ENCODE measurements at regions not wholly inside any gene's neighbourhood (a gene's known extent, or its start where the extent isn't known, plus 50 kb on each side); places are given as distances from the start of the nearest gene placed in this dataset.

DNA sequence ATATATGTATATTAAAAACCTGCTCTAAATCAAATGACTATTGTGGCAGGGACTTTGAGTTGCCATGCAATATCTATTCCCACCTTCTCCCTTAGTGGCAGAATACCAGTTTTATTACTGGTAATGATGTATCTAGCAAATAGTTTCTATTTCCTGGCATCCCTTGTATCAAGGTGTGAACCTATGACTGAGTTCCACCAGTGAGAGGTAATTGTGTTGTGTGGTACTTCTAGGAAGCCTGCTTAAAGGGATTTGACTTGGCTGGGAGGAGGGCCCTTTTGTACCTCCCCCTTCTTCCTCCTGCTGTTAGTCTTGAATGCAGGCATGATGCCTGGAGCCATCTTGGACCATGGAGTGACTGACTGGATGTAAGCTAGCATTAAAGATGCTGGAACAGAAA is 65.4 kb upstream of the DYNLT3 start:
- no TSS peak for BruUV-seq (replicated peaks)
- no peak for FAIRE-seq

More for the DNA sequence above, 65.4 kb upstream of the DYNLT3 start:
- Histone ChIP-seq H3K4me1 (ENCODE audit: control insufficient read depth, insufficient read depth, low read length) (no peaks in the 10 kb centered on the region), H2AFZ (ENCODE audit: control insufficient read depth, low read depth, low read length) (no peak overlapping the region), H3K79me2 (ENCODE audit: control insufficient read depth, insufficient read depth, low read length) (no peaks in the 10 kb centered on the region), H3K36me3 (ENCODE audit: control insufficient read depth in 2 of 2, insufficient read depth in 2 of 2, low read length in 1 of 2) (no peaks in the 10 kb centered on the region), H3K9me3 (replicated peaks; ENCODE audit: control insufficient read depth, insufficient read depth, low read length) (no peaks in the 10 kb centered on the region), H3K4me3 (no peak overlapping the region), H3K27me3 (replicated peaks in 1 of 2; ENCODE audit: control insufficient read depth in 2 of 2, insufficient read depth in 2 of 2, low read length in 1 of 2) (no peaks in the 10 kb centered on the region), H3K9ac (ENCODE audit: control insufficient read depth, insufficient read depth, low read length) (no peak overlapping the region), H4K20me1 (ENCODE audit: control insufficient read depth, insufficient read depth) (no peaks in the 10 kb centered on the region), H3K4me2 (ENCODE audit: control insufficient read depth, insufficient read depth) (no peak overlapping the region), H3K27ac (ENCODE audit: control insufficient read depth, insufficient read depth) (no peak overlapping the region)
- intact Hi-C loops (cut with micrococcal nuclease; ENCODE audit: unreplicated experiment) (no loop called here), in situ Hi-C loops (cut with MboI) (no loop called here)
- TF ChIP-seq, protein P1, sequence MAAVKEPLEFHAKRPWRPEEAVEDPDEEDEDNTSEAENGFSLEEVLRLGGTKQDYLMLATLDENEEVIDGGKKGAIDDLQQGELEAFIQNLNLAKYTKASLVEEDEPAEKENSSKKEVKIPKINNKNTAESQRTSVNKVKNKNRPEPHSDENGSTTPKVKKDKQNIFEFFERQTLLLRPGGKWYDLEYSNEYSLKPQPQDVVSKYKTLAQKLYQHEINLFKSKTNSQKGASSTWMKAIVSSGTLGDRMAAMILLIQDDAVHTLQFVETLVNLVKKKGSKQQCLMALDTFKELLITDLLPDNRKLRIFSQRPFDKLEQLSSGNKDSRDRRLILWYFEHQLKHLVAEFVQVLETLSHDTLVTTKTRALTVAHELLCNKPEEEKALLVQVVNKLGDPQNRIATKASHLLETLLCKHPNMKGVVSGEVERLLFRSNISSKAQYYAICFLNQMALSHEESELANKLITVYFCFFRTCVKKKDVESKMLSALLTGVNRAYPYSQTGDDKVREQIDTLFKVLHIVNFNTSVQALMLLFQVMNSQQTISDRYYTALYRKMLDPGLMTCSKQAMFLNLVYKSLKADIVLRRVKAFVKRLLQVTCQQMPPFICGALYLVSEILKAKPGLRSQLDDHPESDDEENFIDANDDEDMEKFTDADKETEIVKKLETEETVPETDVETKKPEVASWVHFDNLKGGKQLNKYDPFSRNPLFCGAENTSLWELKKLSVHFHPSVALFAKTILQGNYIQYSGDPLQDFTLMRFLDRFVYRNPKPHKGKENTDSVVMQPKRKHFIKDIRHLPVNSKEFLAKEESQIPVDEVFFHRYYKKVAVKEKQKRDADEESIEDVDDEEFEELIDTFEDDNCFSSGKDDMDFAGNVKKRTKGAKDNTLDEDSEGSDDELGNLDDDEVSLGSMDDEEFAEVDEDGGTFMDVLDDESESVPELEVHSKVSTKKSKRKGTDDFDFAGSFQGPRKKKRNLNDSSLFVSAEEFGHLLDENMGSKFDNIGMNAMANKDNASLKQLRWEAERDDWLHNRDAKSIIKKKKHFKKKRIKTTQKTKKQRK (IDR thresholded peaks at IDR 0.05; ENCODE audit: low read depth, low read length) = no peak
- TF ChIP-seq POLR2AphosphoS5 (IDR thresholded peaks at IDR 0.05; ENCODE audit: low read length) = no peak
- TF ChIP-seq, protein P2, sequence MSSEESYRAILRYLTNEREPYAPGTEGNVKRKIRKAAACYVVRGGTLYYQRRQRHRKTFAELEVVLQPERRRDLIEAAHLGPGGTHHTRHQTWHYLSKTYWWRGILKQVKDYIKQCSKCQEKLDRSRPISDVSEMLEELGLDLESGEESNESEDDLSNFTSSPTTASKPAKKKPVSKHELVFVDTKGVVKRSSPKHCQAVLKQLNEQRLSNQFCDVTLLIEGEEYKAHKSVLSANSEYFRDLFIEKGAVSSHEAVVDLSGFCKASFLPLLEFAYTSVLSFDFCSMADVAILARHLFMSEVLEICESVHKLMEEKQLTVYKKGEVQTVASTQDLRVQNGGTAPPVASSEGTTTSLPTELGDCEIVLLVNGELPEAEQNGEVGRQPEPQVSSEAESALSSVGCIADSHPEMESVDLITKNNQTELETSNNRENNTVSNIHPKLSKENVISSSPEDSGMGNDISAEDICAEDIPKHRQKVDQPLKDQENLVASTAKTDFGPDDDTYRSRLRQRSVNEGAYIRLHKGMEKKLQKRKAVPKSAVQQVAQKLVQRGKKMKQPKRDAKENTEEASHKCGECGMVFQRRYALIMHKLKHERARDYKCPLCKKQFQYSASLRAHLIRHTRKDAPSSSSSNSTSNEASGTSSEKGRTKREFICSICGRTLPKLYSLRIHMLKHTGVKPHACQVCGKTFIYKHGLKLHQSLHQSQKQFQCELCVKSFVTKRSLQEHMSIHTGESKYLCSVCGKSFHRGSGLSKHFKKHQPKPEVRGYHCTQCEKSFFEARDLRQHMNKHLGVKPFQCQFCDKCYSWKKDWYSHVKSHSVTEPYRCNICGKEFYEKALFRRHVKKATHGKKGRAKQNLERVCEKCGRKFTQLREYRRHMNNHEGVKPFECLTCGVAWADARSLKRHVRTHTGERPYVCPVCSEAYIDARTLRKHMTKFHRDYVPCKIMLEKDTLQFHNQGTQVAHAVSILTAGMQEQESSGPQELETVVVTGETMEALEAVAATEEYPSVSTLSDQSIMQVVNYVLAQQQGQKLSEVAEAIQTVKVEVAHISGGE (CRISPR knock-in tag; IDR thresholded peaks at IDR 0.05) = no peak
- TF ChIP-seq TCF7 (IDR thresholded peaks at IDR 0.05; ENCODE audit: borderline replicate concordance) = no peak
- TF ChIP-seq JUNB (IDR thresholded peaks at IDR 0.05) = no peak
- TF ChIP-seq ETV6 (conservative IDR thresholded peaks at IDR 0.05 in 1 of 2, IDR thresholded peaks at IDR 0.05 in 1 of 2; ENCODE audit: borderline replicate concordance in 1 of 2, low read depth in 1 of 2) = no peak
- TF ChIP-seq, protein P3, sequence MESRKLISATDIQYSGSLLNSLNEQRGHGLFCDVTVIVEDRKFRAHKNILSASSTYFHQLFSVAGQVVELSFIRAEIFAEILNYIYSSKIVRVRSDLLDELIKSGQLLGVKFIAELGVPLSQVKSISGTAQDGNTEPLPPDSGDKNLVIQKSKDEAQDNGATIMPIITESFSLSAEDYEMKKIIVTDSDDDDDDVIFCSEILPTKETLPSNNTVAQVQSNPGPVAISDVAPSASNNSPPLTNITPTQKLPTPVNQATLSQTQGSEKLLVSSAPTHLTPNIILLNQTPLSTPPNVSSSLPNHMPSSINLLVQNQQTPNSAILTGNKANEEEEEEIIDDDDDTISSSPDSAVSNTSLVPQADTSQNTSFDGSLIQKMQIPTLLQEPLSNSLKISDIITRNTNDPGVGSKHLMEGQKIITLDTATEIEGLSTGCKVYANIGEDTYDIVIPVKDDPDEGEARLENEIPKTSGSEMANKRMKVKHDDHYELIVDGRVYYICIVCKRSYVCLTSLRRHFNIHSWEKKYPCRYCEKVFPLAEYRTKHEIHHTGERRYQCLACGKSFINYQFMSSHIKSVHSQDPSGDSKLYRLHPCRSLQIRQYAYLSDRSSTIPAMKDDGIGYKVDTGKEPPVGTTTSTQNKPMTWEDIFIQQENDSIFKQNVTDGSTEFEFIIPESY (IDR thresholded peaks at IDR 0.05) = no peak
- TF ChIP-seq BMI1 (IDR thresholded peaks at IDR 0.05; ENCODE audit: borderline replicate concordance) = no peak
- TF ChIP-seq, protein P4, sequence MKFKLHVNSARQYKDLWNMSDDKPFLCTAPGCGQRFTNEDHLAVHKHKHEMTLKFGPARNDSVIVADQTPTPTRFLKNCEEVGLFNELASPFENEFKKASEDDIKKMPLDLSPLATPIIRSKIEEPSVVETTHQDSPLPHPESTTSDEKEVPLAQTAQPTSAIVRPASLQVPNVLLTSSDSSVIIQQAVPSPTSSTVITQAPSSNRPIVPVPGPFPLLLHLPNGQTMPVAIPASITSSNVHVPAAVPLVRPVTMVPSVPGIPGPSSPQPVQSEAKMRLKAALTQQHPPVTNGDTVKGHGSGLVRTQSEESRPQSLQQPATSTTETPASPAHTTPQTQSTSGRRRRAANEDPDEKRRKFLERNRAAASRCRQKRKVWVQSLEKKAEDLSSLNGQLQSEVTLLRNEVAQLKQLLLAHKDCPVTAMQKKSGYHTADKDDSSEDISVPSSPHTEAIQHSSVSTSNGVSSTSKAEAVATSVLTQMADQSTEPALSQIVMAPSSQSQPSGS (IDR thresholded peaks at IDR 0.05; ENCODE audit: low read length) = no peak
- no peak for TF ChIP-seq CHD1 (IDR thresholded peaks at IDR 0.05; ENCODE audit: low read depth, low read length)
- TF ChIP-seq, protein P5, sequence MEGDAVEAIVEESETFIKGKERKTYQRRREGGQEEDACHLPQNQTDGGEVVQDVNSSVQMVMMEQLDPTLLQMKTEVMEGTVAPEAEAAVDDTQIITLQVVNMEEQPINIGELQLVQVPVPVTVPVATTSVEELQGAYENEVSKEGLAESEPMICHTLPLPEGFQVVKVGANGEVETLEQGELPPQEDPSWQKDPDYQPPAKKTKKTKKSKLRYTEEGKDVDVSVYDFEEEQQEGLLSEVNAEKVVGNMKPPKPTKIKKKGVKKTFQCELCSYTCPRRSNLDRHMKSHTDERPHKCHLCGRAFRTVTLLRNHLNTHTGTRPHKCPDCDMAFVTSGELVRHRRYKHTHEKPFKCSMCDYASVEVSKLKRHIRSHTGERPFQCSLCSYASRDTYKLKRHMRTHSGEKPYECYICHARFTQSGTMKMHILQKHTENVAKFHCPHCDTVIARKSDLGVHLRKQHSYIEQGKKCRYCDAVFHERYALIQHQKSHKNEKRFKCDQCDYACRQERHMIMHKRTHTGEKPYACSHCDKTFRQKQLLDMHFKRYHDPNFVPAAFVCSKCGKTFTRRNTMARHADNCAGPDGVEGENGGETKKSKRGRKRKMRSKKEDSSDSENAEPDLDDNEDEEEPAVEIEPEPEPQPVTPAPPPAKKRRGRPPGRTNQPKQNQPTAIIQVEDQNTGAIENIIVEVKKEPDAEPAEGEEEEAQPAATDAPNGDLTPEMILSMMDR (IDR thresholded peaks at IDR 0.05 in 2 of 3, conservative IDR thresholded peaks at IDR 0.05 in 1 of 3; ENCODE audit: control insufficient read depth in 2 of 3, extremely low read depth in 1 of 3, insufficient read depth in 1 of 3, low read depth in 3 of 3, low read length in 3 of 3) = no peak
- ChIA-PET POLR2A (no interaction called here), SMC1A (ENCODE audit: uncharacterized antibody, unreplicated experiment) (no interaction called here), RAD21 (ENCODE audit: unreplicated experiment) (no interaction called here), CTCF (interaction anchor here (1.5 kb wide), 1 partner anchor 256 kb away, joined by 3 read pairs; no protein-coding TSS in a partner anchor)
- ATAC-seq (no peak), DNase-seq (ENCODE audit: low read depth, low spot score) (no peak)

Measured in GM12878 (cell line).